ENCODE measurements at regions not wholly inside any gene's neighbourhood (a gene's known extent, or its start where the extent isn't known, plus 50 kb on each side); places are given as distances from the start of the nearest gene placed in this dataset.

GRCh38 chr3:30241721-30242120 is 364.7 kb upstream of the TGFBR2 start:
- ChIA-PET CTCF (interaction anchor here (1.6 kb wide), 1 partner anchor 42 kb away, joined by 4 read pairs; no protein-coding TSS in a partner anchor), POLR2A (no interaction called here)
- H3K27ac ChIP-seq (ENCODE audit: low read depth, low read length), result no peak overlapping the region
- no peak overlapping the region for H3K4me3 ChIP-seq (ENCODE audit: low read depth, low read length)
- no peaks in the 10 kb centered on the region for H3K27me3 ChIP-seq (ENCODE audit: control insufficient read depth, insufficient read depth, low read length)
- no peaks in the 10 kb centered on the region for H3K9me3 ChIP-seq (ENCODE audit: control insufficient read depth, insufficient read depth, low read length)
- no peak for DNase-seq (ENCODE audit: low read depth, low spot score)
- TF ChIP-seq, protein P1, sequence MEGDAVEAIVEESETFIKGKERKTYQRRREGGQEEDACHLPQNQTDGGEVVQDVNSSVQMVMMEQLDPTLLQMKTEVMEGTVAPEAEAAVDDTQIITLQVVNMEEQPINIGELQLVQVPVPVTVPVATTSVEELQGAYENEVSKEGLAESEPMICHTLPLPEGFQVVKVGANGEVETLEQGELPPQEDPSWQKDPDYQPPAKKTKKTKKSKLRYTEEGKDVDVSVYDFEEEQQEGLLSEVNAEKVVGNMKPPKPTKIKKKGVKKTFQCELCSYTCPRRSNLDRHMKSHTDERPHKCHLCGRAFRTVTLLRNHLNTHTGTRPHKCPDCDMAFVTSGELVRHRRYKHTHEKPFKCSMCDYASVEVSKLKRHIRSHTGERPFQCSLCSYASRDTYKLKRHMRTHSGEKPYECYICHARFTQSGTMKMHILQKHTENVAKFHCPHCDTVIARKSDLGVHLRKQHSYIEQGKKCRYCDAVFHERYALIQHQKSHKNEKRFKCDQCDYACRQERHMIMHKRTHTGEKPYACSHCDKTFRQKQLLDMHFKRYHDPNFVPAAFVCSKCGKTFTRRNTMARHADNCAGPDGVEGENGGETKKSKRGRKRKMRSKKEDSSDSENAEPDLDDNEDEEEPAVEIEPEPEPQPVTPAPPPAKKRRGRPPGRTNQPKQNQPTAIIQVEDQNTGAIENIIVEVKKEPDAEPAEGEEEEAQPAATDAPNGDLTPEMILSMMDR (IDR thresholded peaks at IDR 0.05; ENCODE audit: low read depth, low read length), result no peak

DNA sequence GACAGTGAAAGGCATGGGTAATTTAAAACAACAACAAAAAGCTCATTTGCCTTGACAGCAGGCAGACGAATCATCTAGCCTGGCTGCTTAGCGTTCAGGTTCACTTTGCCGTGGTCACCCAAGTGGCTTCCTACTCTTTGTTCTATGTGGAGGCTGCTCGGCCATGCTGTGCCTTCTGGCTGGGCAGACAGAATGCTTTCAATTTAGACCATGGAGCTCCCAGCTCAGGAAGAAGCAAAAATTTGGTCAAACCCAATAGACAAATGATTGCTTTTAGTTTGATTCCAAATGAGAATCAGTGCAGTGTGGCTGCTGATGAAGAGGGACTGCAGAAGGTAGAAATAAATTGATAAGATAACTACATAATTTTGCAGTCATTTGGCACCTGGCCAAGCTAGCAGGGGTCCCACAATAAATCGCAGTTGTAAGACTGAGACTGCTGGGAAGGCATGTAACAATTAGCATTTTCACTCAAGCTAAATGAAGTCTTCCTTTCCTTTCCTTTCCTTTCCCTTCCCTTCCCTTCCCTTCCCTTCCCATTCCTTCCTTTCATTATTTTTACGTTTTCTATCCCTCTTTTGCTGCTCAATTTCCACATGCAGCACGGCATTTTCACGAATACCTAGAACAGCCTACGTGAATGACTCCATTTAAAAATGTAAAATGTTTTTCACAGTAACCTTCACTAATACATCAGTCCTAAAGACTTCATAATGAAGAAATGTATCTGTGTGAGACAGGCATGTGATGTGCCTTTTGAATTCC is 360.4 kb upstream of the TGFBR2 start:
- Histone ChIP-seq H3K4me3 (ENCODE audit: low read depth, low read length) (no peak overlapping the region), H3K9me3 (ENCODE audit: control insufficient read depth, insufficient read depth, low read length) (no peaks in the 10 kb centered on the region), H3K27me3 (ENCODE audit: control insufficient read depth, insufficient read depth, low read length) (no peaks in the 10 kb centered on the region), H3K27ac (ENCODE audit: low read depth, low read length) (no peak overlapping the region)
- POLR2A ChIA-PET, result no interaction called here
- CTCF ChIA-PET, result interaction anchor here (1.8 kb wide), 1 partner anchor 47 kb away, joined by 5 read pairs; no protein-coding TSS in a partner anchor
- TF ChIP-seq, protein P1 (IDR thresholded peaks at IDR 0.05; ENCODE audit: low read depth, low read length), result no peak
- DNase-seq (ENCODE audit: low read depth, low spot score), result no peak

DNA sequence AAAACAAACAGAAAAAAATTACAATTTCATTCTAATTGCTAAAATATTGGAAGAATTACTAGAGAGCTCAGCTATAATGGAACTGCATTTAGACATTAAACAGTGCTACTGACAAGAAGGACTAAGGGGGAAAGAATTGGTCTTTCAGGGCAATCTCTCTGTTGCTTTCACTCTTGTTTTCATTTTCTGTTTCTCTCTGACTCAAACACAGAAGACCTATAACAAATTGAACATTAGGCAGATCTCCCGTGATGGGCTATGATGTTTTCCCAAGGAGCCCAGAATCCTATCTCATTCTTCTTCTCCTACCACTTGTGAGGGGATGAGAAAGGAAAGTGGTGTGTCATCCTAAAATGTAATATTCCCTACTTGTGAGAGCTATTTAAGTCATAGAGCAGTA is 358.0 kb upstream of the TGFBR2 start:
- CTCF ChIA-PET, result interaction anchor here (1.2 kb wide), 1 partner anchor 49 kb away, joined by 3 read pairs; no protein-coding TSS in a partner anchor

GRCh38 chr3:30252474-30252873 is 353.9 kb upstream of the TGFBR2 start:
- Histone ChIP-seq H3K9me3 (ENCODE audit: control insufficient read depth, insufficient read depth, low read length) (no peaks in the 10 kb centered on the region), H3K27me3 (ENCODE audit: control insufficient read depth, insufficient read depth, low read length) (no peaks in the 10 kb centered on the region), H3K27ac (ENCODE audit: low read depth, low read length) (no peak overlapping the region), H3K4me3 (ENCODE audit: low read depth, low read length) (no peak overlapping the region)
- ChIA-PET POLR2A (no interaction called here), CTCF (no interaction called here)
- TF ChIP-seq, protein P1 (IDR thresholded peaks at IDR 0.05; ENCODE audit: low read depth, low read length), result no peak
- DNase-seq (ENCODE audit: low read depth, low spot score), result no peak

More for the DNA sequence above, 358.0 kb upstream of the TGFBR2 start:
- TF ChIP-seq, protein P1 (IDR thresholded peaks at IDR 0.05; ENCODE audit: low read depth, low read length), result no peak
- H3K27ac ChIP-seq (ENCODE audit: low read depth, low read length), result no peak overlapping the region
- no peaks in the 10 kb centered on the region for H3K27me3 ChIP-seq (ENCODE audit: control insufficient read depth, insufficient read depth, low read length)
- POLR2A ChIA-PET, result no interaction called here
- no peak for DNase-seq (ENCODE audit: low read depth, low spot score)
- no peak overlapping the region for H3K4me3 ChIP-seq (ENCODE audit: low read depth, low read length)
- no peaks in the 10 kb centered on the region for H3K9me3 ChIP-seq (ENCODE audit: control insufficient read depth, insufficient read depth, low read length)

DNA sequence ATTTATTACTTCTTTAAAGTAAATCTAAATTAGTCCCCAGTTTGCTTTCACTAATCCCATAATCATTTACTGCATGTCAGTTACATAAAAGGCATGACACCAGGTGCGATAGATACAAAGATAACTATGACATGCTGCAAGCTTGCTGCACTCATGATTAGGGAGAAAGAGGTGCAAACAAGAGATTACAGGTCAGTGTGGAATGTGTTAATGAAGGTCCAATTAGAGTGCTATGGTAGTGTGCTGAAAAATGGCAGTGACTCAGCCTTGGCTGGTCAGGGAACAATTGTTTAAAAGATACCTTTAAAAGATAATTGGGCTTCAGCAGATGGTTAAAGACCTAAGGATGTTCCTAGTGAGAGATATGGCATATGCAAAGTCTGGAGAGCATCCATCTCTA is 352.6 kb upstream of the TGFBR2 start:
- CTCF ChIA-PET, result interaction anchor here (0.6 kb wide), 1 partner anchor 23 kb away, joined by 3 read pairs; no protein-coding TSS in a partner anchor
- POLR2A ChIA-PET, result no interaction called here
- Histone ChIP-seq H3K4me3 (ENCODE audit: low read depth, low read length) (no peak overlapping the region), H3K9me3 (ENCODE audit: control insufficient read depth, insufficient read depth, low read length) (no peaks in the 10 kb centered on the region), H3K27me3 (ENCODE audit: control insufficient read depth, insufficient read depth, low read length) (no peaks in the 10 kb centered on the region), H3K27ac (ENCODE audit: low read depth, low read length) (no peak overlapping the region)
- TF ChIP-seq, protein P1 (IDR thresholded peaks at IDR 0.05; ENCODE audit: low read depth, low read length), result no peak
- DNase-seq (ENCODE audit: low read depth, low spot score), result no peak

Measured in AG04450 (cell line).